ENCODE measurements at regions not wholly inside any gene's neighbourhood (a gene's known extent, or its start where the extent isn't known, plus 50 kb on each side); places are given as distances from the start of the nearest gene placed in this dataset.
"Not testable (repeated sequence)": the region's sequence is repeated elsewhere in the genome, so short reads cannot be mapped to it uniquely, and the experiment has no call there.

DNA sequence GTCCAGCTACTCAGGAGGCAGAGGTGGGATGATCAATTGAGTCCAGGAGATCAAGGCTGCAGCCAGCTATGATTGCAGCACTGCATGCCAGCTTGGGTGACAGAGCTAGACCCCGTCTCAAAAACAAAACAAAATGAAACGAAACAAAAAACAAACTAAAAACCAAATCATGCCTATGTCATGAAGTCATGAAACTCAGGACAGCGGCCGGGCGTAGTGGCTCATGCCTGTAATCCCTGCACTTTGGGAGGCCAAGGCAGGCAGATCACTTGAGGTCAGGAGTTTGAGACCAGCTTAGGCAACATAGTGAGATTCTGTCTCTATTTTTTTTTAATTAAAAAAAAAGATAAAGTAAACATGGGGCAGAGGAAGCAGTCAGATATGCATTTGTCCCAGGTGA, 472.6 kb downstream of the GOLGA6L6 start:
- H3K27ac ChIP-seq; H3K4me1 ChIP-seq; H3K4me3 ChIP-seq; H3K27me3 ChIP-seq; H3K36me3 ChIP-seq; H3K9me3 ChIP-seq; DNase-seq (ENCODE audit: low spot score): not testable (repeated sequence)

DNA sequence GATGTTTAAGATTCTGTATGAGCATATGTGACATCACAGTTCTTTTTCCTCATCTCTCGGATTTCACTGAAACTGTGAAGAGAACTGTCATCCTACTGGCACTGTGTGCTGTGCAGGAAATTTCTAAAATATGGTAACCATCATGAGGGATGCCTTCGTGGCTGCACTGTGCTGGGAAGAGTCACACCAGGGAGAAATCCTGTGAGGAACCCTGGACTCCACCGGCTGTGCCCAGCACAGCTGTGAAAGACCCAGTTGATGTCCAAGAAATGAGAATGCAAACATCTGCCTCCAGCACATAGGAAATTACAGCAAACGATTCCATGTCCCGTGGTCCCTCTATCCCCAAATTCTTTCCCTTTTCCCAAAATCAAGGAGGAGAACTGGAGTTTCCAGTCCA, 475.4 kb downstream of the GOLGA6L6 start:
- not testable (repeated sequence) for H3K4me1 ChIP-seq; DNase-seq (ENCODE audit: low spot score); H3K36me3 ChIP-seq; H3K4me3 ChIP-seq; H3K27me3 ChIP-seq; H3K27ac ChIP-seq; H3K9me3 ChIP-seq

DNA sequence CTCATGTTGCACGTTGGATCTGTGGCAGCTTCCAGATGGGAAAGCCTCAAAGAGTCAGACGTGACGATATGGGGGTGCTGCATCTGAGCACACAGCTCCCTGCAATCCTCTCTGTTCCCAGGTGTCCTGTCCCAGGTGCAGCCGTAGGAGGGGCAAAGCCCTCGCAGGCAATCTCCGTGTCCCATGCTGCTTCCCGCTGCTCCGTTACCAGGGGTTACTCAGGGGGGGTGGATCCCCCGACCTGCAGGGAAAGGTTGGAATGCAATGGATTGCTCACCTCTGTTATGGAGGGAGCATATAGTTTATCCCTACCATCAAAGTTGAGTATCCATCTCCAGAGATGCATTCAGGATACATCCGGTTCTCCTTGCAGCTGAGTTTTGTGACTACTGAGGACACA, 476.1 kb downstream of the GOLGA6L6 start:
- peak; percentile 28 for DNase-seq (ENCODE audit: low spot score)
- H3K4me3 ChIP-seq, H3K27ac ChIP-seq, H3K27me3 ChIP-seq, H3K4me1 ChIP-seq, H3K36me3 ChIP-seq, H3K9me3 ChIP-seq: not testable (repeated sequence)

DNA sequence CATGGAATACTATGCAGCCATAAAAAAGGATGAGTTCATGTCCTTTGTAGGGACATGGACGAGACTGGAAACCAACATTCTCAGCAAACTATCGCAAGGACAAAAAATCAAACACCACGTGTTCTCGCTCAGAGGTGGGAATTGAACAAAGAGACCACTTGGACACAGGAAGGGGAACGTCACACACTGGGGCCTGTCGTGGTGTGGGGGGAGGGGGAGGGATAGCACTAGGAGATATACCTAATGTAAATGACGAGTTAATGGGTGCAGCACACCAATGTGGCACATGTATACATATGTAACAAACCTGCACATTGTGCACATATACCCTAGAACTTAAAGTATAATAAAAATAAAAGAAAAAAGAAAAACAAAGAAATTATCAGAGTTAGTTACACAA, 478.4 kb downstream of the GOLGA6L6 start:
- H3K27me3 ChIP-seq; H3K4me1 ChIP-seq; H3K9me3 ChIP-seq; H3K36me3 ChIP-seq; DNase-seq (ENCODE audit: low spot score); H3K27ac ChIP-seq; H3K4me3 ChIP-seq: not testable (repeated sequence)

DNA sequence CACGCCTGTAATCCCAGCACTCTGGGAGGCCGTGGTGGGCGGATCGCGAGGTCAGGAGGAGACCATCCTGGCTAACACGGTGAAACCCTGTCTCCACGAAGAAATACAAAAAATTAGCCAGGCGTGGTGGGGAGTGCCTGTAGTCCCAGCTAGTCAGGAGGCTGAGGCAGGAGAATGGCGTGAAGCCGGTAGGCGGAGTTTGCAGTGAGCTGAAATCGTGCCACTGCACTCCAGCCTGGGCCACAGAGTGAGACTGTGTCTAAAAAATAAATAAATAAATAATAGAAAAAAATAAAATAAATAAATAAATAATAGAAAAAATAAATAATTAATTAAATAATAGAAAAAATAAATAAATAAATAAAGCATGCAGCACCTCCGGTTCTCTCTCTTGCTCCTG, 480.8 kb downstream of the GOLGA6L6 start:
- H3K27ac ChIP-seq; H3K27me3 ChIP-seq; H3K4me3 ChIP-seq; H3K9me3 ChIP-seq; H3K4me1 ChIP-seq; DNase-seq (ENCODE audit: low spot score); H3K36me3 ChIP-seq: not testable (repeated sequence)

DNA sequence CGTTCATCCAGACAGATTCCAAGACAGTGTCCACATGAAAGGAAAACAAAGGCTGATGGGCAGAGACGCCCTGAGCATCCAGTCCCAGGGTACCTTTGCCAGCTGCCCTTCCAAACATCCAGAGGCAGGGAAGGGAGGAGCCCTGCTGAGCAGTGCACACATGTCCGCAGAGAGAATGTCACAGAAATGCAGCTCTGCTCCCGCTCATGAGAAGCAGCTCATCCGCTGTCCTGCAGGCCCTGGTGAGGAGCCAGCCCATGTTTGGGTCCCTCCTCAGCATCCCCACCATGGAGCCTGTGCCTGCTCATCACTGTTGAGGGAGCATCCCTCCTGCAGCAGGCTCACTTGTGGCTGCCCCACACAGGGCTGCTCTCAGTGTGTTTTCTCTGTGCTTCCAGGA, 484.7 kb downstream of the GOLGA6L6 start:
- H3K27me3 ChIP-seq; DNase-seq (ENCODE audit: low spot score); H3K4me3 ChIP-seq; H3K36me3 ChIP-seq; H3K27ac ChIP-seq; H3K4me1 ChIP-seq; H3K9me3 ChIP-seq: not testable (repeated sequence)

DNA sequence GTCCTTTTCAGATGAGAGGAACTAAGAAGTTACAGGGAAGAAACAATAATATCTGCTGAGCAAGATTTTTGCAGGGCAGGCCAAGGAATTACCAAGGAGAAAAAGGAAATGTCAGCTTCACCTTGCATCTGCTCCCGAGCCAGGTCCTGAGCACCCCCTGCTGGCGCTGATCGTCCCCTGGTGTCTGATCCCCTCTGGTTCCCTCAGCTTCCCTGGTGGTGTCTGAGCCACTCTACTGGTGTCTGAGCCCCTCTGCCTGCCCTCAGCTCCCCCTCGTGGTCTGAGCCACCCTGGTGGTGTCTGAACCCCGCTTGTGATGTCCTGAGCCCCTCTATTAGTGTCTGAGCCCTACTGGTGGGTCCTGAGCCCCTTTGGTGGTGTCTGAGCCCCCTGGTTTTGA, 485.7 kb downstream of the GOLGA6L6 start:
- H3K27ac ChIP-seq; H3K27me3 ChIP-seq; H3K9me3 ChIP-seq; H3K4me1 ChIP-seq; H3K4me3 ChIP-seq; DNase-seq (ENCODE audit: low spot score); H3K36me3 ChIP-seq: not testable (repeated sequence)

DNA sequence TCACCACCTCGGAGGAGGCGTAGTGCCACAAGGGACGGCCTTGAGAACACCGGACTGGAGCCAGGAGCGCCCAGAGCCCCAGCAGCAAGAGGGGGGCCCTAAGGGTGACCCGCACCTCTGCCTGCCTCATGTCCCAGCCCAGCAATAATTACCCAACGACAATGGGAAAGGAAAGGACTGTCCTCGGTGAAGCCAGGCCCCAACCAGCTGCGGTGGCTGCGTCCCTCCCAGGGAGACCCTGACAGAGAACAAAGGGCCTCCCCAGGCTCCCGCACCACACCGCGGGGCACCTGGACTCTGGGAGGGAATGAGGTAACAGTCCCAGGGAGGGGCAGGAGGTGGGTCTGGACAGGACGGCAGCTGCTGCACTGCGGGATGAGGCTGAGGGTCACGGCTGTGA, 493.4 kb downstream of the GOLGA6L6 start:
- H3K9me3 ChIP-seq; DNase-seq (ENCODE audit: low spot score); H3K4me1 ChIP-seq; H3K4me3 ChIP-seq; H3K36me3 ChIP-seq; H3K27ac ChIP-seq; H3K27me3 ChIP-seq: not testable (repeated sequence)

DNA sequence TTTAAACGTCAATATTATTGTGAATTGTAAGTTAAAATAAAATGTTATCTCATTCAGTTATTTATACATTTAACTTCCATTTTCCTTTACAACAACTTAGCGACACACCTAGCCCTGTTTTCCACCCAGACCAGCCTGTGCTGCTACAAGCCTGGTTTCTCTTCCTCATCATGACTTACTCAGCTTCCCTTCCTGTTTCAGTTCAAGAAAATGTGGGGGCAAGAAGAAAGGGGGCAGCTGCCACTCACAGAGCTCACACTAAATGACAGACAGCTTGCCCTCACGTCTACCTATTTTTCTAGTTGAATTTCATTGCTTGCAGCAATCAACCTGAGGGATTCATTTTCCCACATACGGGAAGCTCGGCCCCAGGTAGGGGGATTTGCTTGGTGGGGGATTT, 496.4 kb downstream of the GOLGA6L6 start:
- DNase-seq (ENCODE audit: low spot score); H3K27me3 ChIP-seq; H3K27ac ChIP-seq; H3K4me3 ChIP-seq; H3K9me3 ChIP-seq; H3K4me1 ChIP-seq; H3K36me3 ChIP-seq: not testable (repeated sequence)

DNA sequence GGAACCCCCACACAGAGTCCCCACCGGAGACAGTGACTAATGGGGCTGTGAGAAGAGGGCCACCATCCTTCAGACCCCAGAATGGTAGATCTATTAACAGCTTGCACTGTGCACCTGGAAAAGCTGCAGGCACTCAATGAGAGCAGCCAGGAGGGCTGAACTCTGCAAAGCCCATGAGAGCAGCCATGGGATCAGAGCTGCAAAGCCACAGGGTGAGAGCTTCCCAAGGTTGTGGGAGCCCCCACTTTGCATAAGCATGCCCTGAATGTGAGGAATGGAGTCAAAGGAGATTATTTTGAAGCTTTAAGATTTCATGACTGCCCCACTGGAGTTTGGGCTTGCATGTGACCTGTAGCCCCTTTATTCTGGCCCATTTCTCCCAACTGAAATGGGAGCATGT, 500.9 kb downstream of the GOLGA6L6 start:
- H3K27ac ChIP-seq; H3K4me1 ChIP-seq; DNase-seq (ENCODE audit: low spot score); H3K9me3 ChIP-seq; H3K27me3 ChIP-seq; H3K36me3 ChIP-seq; H3K4me3 ChIP-seq: not testable (repeated sequence)

DNA sequence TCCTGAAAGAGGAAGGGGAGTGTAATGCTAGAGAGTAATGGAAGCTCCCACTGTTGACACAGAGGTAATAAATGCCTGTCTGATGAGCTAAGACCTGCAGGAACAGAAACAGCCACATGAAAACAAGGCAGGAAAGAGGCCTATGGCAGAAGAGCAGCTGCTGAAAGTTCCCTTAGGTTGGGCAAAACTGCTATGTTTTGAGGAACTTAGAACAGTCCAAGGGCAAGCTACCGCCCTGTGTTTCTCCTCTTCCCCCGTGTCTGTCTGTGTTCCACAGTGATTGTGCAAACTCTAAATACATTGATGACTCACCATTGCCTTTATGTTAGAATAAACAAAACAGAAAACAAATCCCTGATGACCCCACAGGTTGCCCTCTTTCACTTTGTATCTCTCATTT, 516.6 kb downstream of the GOLGA6L6 start:
- not testable (repeated sequence) for H3K4me1 ChIP-seq; H3K36me3 ChIP-seq; DNase-seq (ENCODE audit: low spot score); H3K4me3 ChIP-seq; H3K27ac ChIP-seq; H3K27me3 ChIP-seq; H3K9me3 ChIP-seq

DNA sequence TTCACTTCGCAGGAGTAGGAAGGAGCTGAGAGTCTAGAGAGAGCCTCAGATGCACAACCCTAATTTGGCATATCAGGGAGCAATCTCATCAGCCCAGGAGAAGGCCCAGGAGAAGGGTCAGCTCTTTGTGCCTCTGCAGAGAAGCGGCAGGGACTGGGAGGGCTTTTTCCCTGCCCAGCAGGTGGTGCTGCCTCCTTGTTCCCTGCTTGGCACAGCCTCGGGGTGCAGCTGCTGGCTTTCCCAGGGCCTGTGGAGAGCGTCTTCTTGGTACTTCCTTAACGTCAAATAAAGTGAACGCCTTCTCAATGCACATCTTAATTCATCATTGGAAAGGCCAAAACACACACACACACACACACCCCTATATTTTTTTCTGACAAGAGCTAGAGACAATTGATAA, 519.3 kb downstream of the GOLGA6L6 start:
- H3K27ac ChIP-seq; H3K27me3 ChIP-seq; H3K9me3 ChIP-seq; H3K36me3 ChIP-seq; DNase-seq (ENCODE audit: low spot score); H3K4me3 ChIP-seq; H3K4me1 ChIP-seq: not testable (repeated sequence)

DNA sequence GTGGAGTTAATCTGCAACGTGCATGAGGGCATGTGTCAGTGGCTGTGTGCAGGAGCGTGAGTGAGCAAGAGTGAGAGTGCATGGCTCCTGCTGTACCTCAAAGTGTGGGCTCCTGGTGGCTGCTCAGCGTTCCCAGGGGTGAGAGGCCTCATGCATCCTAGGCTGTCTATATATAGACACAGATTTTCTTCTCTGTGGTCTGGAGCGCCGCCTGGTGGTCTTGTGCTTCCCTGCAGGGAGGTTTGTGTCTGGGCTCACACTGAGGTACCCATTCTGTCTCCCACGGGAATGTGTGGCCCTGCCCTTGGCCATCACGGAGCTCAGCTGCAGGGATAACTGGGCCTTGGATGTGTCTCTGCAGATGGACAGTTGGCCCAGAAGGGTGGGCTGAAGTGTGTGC, 520.2 kb downstream of the GOLGA6L6 start:
- not testable (repeated sequence) for H3K4me3 ChIP-seq; H3K9me3 ChIP-seq; H3K36me3 ChIP-seq; H3K27ac ChIP-seq; DNase-seq (ENCODE audit: low spot score); H3K4me1 ChIP-seq; H3K27me3 ChIP-seq

DNA sequence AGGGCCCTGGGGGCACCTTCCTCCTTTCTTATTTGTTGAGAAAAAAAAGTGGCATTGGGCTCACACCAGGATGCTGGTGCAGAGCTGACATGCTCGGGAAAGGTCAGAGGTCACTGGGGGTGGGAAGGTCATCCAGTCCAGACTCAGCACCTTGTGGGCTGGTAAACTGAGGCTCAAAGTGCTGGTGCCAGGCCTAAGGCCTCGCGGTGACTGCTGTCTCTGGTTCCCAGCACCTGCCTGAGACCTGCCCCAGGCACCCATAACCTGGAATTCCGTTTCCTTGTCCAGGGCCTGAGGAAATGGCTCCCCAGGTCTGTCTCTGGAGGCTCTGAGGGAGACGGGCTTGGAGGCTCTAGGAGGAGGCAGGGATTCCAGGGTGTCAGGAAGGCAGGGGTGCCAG, 521.0 kb downstream of the GOLGA6L6 start:
- H3K27ac ChIP-seq; H3K9me3 ChIP-seq; H3K4me3 ChIP-seq; H3K36me3 ChIP-seq; H3K4me1 ChIP-seq; DNase-seq (ENCODE audit: low spot score); H3K27me3 ChIP-seq: not testable (repeated sequence)

DNA sequence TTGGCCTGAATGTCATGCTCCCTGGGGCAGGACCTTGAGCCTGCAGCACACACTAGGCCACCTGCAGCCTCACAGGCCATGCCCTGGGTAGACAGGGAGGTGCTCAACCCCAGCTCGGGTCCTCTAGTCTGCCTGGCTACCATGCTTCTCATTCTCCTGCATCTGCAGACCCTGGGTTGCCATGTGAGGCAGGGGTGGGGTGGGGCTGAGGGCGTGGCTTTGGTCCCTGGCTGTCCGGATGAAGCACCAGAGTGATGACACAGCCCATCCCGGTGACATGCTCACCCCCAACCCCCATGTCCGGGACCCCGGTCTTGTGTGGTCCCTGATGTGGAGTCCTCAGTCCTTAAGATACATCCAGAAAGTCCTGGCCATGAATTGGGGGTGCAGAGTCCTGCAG, 521.8 kb downstream of the GOLGA6L6 start:
- not testable (repeated sequence) for H3K9me3 ChIP-seq; H3K36me3 ChIP-seq; H3K27me3 ChIP-seq; DNase-seq (ENCODE audit: low spot score); H3K4me1 ChIP-seq; H3K4me3 ChIP-seq; H3K27ac ChIP-seq

DNA sequence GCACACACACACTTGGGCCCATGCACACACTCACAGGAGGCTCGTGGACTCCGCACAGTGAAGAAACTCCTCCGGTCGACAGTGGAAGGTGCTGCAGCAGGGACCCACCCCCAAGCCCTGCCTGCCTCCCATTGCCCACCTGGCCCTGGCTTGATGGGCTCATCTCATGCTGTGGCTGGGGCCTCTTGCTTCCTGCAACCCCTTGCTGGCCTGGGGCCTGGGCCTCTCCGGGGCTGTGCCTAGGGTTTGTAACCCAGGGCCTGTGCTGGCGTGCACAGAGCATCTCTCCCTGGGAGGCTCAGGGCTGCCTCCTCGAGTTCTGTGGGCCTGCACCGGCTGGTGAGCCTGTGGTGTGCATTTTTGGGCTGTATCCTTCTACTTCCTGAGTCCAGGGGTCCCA, 524.0 kb downstream of the GOLGA6L6 start:
- H3K4me1 ChIP-seq; H3K27ac ChIP-seq; H3K4me3 ChIP-seq; DNase-seq (ENCODE audit: low spot score); H3K27me3 ChIP-seq; H3K9me3 ChIP-seq; H3K36me3 ChIP-seq: not testable (repeated sequence)

DNA sequence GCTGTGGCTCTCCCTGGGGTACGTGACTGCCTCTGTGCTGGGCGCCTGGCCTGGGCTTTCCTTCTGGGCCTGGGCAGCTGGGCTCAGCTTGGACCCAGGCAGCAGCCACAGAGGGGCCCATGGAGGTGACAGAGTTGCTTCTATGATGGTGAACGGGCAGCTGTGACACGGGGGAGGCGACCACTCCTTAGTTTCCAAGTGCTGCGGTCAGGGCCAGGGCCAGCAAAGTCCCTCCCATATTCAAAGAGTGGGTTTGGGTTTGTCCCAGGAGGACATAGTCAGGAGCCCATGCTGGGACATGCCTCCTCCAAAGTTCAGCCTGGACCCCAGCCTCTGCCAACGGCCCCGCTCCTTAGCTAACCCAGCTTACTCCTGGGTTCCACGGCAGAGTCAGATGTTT, 524.7 kb downstream of the GOLGA6L6 start:
- not testable (repeated sequence) for H3K4me1 ChIP-seq; H3K4me3 ChIP-seq; H3K27ac ChIP-seq; H3K36me3 ChIP-seq; DNase-seq (ENCODE audit: low spot score); H3K27me3 ChIP-seq; H3K9me3 ChIP-seq
